OCI-LY7 (cell line): ENCODE measurements at regions not wholly inside any gene's neighbourhood (a gene's known extent, or its start where the extent isn't known, plus 50 kb on each side); places are given as distances from the start of the nearest gene placed in this dataset.

ENCODE experiments used
- BruUV-seq: library from RNA; stranded (reverse); fragments of 400-500 nt; replicated peaks from 2 replicates; lab custom pipeline; 2021; lab: Mats Ljungman, UMichigan
- CTCF ChIA-PET: fragments of 300-600 bp; sonication (Branson Sonifier 250); formaldehyde crosslinking; loops from one replicate; lab custom pipeline; 2022; ENCODE audit warnings: antibody characterized with exemption; ENCODE audit not compliant: unreplicated experiment; lab: Charles Lee
- POLR2A ChIA-PET: fragments of 300-600 bp; sonication (Branson Sonifier 250); formaldehyde crosslinking; loops from one replicate; lab custom pipeline; 2022; ENCODE audit warnings: antibody characterized with exemption; lab: Charles Lee
- DNase-seq: peaks from one replicate; pipeline ENCODE4 v3.0.0-alpha.2; 2015; ENCODE audit warnings: low spot score
- H2AFZ ChIP-seq: fragments of 200-600 bp; sonication (generic), shearing (Covaris generic); 2 replicates; pipeline ENCODE4 v1.6.1; 2014; ENCODE audit warnings: mild to moderate bottlenecking, antibody characterized with exemption, low read length, moderate library complexity
- H3K27ac ChIP-seq: fragments of 200-600 bp; sonication (generic); 2 replicates; pipeline ENCODE4 v1.5.1; 2014; ENCODE audit warnings: mixed run types, low read depth, mild to moderate bottlenecking, moderate library complexity, low read length, inconsistent platforms; ENCODE audit not compliant: poor library complexity, severe bottlenecking
- H3K36me3 ChIP-seq: fragments of 200-600 bp; sonication (generic); 2 replicates; pipeline ENCODE4 v1.6.1; 2014; ENCODE audit warnings: mild to moderate bottlenecking, antibody characterized with exemption, low read length, moderate library complexity, mixed read lengths; ENCODE audit not compliant: insufficient read depth
- H3K4me1 ChIP-seq: fragments of 200-600 bp; sonication (generic); 2 replicates; pipeline ENCODE4 v1.5.1; 2014; ENCODE audit warnings: mild to moderate bottlenecking, low read length; ENCODE audit not compliant: insufficient read depth, poor library complexity, severe bottlenecking
- H3K4me2 ChIP-seq: fragments of 200-600 bp; sonication (generic); 2 replicates; pipeline ENCODE4 v1.6.1; 2014; ENCODE audit warnings: mild to moderate bottlenecking, low read length
- H3K4me3 ChIP-seq: fragments of 200-600 bp; sonication (generic); 2 replicates; pipeline ENCODE4 v1.5.1; 2014; ENCODE audit warnings: mild to moderate bottlenecking, low read depth, low read length; ENCODE audit not compliant: poor library complexity, severe bottlenecking
- H3K79me2 ChIP-seq: fragments of 200-600 bp; sonication (generic); 2 replicates; pipeline ENCODE4 v1.6.1; 2016; ENCODE audit warnings: low read depth, mild to moderate bottlenecking, low read length, moderate library complexity, mixed read lengths; ENCODE audit not compliant: insufficient read depth
- H3K9me2 ChIP-seq: fragments of 200-600 bp; sonication (generic); 2 replicates; pipeline ENCODE4 v1.6.1; 2016; ENCODE audit warnings: mild to moderate bottlenecking, low read length, mixed read lengths; ENCODE audit not compliant: insufficient read depth
- H3K9me3 ChIP-seq: fragments of 200-600 bp; sonication (generic); 2 replicates; pipeline ENCODE4 v1.6.1; 2014; ENCODE audit warnings: mild to moderate bottlenecking, mixed run types, low read length, mixed read lengths
- H4K20me1 ChIP-seq: fragments of 200-600 bp; sonication (generic); 2 replicates; pipeline ENCODE4 v1.6.1; 2014; ENCODE audit warnings: mild to moderate bottlenecking, antibody characterized with exemption, low read length, moderate library complexity, mixed read lengths; ENCODE audit not compliant: insufficient read depth
- CTCF ChIP-seq: fragments of 200-600 bp; sonication (generic); conservative IDR thresholded peaks from 2 replicates; pipeline ENCODE4 v1.5.1; 2014; ENCODE audit warnings: mild to moderate bottlenecking, antibody characterized with exemption, low read length, moderate library complexity, mixed read lengths
- EZH2phosphoT487 ChIP-seq: fragments of 200-600 bp; sonication (generic); IDR thresholded peaks from 2 replicates; pipeline ENCODE4 v1.6.1; 2018; ENCODE audit warnings: low read depth, borderline replicate concordance, mild to moderate bottlenecking, mixed run types, antibody characterized with exemption, low read length, moderate library complexity, mixed read lengths
- intact Hi-C: fragments of 100-400 bp; cut with micrococcal nuclease; formaldehyde crosslinking; loops from one replicate; pipeline ENCODE4 v1.10.0; 2022; ENCODE audit not compliant: unreplicated experiment

DNA sequence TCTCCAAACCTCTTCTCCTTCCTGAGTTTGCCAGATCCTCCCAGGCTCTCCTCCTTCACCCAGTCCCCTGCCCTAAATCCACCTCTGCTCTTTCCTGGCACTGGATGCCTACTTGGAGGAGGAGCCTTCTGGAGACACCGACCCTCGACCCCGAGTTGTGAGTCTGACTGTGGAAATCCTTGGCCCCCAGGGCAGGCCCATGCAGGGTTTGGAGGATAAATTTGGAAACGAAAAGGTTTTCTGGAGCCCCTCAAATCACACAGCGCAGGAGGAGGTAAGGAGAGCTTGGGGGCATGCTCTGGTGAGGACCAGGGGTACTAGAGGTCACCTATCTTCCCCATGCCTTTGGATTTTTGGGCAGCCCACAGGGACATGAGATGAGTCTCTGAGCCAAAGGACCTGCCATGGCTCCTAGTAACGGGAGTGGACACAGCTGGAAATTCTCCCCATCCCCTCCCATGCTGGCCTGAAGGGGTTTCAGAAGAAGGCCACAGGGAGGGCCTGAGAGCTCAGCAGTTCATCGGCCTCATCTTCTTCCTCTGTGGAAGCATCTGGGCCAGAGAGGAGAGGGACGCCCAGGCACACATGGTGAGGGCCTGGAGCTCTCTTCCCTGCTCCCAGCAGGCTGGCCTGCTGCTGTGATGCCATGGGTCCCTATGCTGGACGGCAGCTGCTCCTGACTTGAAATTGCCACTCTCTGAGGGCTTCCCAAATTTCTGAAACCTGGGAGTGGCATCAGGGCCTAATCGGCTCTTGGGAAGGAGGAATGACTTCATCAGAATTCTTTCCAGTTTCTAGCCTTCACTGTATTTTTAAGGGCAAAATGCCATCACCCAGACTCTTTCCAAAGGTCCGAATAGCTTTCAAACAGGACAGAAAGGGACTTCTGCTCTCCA is 68.6 kb upstream of the ITGA11 start:
- Histone ChIP-seq H3K4me3 (no peak overlapping the region), H3K36me3 (no peaks in the 10 kb centered on the region), H2AFZ (no peak overlapping the region), H3K79me2 (no peaks in the 10 kb centered on the region), H3K4me1 (no peaks in the 10 kb centered on the region), H3K4me2 (no peak overlapping the region), H3K27ac (no peak overlapping the region), H4K20me1 (no peaks in the 10 kb centered on the region), H3K9me2 (no peaks in the 10 kb centered on the region), H3K9me3 (no peaks in the 10 kb centered on the region)
- TF ChIP-seq EZH2phosphoT487 (no peak), CTCF (no peak)
- intact Hi-C loops = no loop called here
- ChIA-PET CTCF (no interaction called here), POLR2A (no interaction called here)
- no peak for DNase-seq
- BruUV-seq = no TSS peak

- no peaks in the 10 kb centered on the region for H3K9me2 ChIP-seq
- intact Hi-C loops = no loop called here
- no TSS peak for BruUV-seq
- H3K27ac ChIP-seq = no peak overlapping the region
- H3K9me3 ChIP-seq = no peaks in the 10 kb centered on the region
- H3K4me2 ChIP-seq = no peak overlapping the region
- H3K4me3 ChIP-seq = no peak overlapping the region
- no peaks in the 10 kb centered on the region for H3K36me3 ChIP-seq
- ChIA-PET CTCF (no interaction called here), POLR2A (no interaction called here)
- H4K20me1 ChIP-seq = no peaks in the 10 kb centered on the region
- DNase-seq = no peak
- H3K79me2 ChIP-seq = no peaks in the 10 kb centered on the region
- no peaks in the 10 kb centered on the region for H3K4me1 ChIP-seq
- TF ChIP-seq EZH2phosphoT487 (no peak), CTCF (no peak)
- no peak overlapping the region for H2AFZ ChIP-seq
Measured at GRCh38 chr15:68501259-68501591, 69.3 kb upstream of the ITGA11 start.

DNA sequence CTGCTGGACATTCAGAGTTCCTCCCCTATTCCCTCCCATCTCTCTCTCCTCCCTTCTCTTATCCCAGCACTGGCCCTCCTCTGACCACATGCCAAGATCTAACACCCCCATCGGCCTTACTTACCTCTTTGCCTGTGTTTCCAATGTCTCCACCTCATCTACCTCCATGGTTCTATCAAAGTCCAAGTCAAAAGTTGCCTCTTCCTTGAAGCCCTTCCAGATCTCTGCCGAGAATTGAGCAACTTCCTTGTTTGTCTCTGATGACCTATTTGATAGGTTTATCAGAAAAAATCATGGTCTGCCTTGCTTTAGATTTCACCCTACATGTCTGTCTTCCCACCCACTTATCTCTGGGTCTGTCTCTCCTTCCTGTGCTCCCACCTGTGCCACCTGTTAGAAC is 69.7 kb upstream of the ITGA11 start:
- H3K4me3 ChIP-seq = no peak overlapping the region
- H4K20me1 ChIP-seq = no peaks in the 10 kb centered on the region
- no peak overlapping the region for H3K4me2 ChIP-seq
- ChIA-PET CTCF (no interaction called here), POLR2A (no interaction called here)
- no peaks in the 10 kb centered on the region for H3K4me1 ChIP-seq
- no TSS peak for BruUV-seq
- no peaks in the 10 kb centered on the region for H3K79me2 ChIP-seq
- H3K9me2 ChIP-seq = no peaks in the 10 kb centered on the region
- H2AFZ ChIP-seq = no peak overlapping the region
- H3K9me3 ChIP-seq = no peaks in the 10 kb centered on the region
- DNase-seq = no peak
- no peak overlapping the region for H3K27ac ChIP-seq
- H3K36me3 ChIP-seq = no peaks in the 10 kb centered on the region
- intact Hi-C loops = no loop called here
- no peak for TF ChIP-seq CTCF
- TF ChIP-seq EZH2phosphoT487 = no peak
